ENCODE measurements at regions not wholly inside any gene's neighbourhood (a gene's known extent, or its start where the extent isn't known, plus 50 kb on each side); places are given as distances from the start of the nearest gene placed in this dataset.

DNA sequence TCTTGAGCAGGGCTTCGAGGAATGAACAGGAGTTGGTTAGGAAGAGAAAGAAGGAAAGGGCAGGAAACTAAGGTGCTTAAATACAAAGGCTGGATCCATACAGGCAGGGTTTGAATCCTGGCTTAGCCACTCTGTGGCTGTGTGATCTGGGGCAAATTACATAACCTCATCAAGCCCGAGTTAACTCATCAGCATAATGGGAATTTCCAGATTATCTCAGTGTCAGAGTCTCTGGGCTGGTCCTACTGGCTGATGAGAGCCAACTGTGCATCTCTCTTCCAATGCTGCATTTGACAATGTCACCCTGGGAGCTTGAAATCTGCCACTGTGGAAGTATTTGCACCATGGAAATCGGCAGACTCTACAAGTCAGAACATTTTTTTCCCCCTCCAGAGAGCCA, 83.8 kb upstream of the SLC6A6 start:
- no peak for DNase-seq

DNA sequence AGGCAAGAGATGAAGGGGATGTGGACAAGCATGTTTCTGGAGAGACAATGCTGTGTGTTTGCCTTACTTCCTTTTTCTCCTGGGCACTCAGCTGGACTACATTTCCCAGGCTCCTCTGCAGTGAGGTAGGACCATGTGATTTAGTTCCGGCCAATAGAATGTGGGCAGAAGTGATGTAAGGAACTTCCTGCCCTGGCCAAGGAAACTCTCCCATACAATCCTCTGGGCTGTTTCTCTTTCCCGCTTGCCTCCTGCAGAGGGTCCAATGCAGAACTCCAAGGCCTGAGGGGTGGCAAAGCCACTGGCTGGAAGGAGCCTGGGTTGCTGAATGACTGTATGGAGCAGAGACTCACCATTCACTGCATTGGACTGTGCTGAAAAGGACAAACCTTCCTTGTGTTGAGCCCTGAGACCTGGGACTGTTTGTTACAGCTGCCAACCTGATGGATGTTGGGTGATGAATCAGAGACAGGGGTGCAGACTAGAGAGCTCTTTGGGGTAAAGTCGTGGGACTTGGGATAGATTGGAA, 82.7 kb upstream of the SLC6A6 start:
- DNase-seq: no peak

DNA sequence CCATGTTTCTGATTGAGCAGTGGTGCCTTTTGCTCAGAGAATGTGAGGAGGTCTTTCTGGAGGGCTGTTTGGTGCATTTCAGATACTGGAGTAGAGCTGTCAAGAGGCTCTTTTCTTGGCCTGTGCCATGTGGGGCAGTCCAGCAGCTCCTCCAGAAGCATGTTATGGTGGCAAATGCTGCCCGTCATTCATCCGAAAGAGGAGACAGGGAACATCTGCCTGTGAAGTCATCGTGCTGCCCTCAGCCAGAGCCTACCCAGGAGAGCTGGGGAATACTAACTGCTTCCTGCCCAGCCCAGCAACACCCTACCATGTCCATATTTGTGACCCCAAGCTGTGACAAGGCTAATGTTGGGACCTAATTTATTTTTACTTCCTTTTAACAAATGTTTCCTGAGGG, 82.2 kb upstream of the SLC6A6 start:
- no peak for DNase-seq

DNA sequence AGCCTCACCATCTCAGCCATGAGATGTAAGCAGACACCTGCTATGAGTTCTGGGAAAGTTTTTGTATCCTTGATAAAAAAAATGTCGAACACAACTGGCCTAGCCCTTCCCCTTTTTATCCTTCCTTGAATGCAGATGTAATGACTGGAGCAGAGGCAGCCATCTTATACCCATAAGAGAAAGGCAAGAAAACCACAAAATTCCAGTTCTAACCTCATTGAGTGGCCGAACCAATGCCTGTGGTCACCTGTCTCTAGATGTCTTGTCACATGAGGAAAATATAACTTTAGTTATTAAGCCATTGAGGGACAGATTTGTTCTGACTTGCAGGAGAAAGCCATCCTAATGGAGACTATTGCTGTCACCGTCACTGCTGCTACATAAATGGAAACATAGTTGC, 80.4 kb upstream of the SLC6A6 start:
- DNase-seq: no peak

DNA sequence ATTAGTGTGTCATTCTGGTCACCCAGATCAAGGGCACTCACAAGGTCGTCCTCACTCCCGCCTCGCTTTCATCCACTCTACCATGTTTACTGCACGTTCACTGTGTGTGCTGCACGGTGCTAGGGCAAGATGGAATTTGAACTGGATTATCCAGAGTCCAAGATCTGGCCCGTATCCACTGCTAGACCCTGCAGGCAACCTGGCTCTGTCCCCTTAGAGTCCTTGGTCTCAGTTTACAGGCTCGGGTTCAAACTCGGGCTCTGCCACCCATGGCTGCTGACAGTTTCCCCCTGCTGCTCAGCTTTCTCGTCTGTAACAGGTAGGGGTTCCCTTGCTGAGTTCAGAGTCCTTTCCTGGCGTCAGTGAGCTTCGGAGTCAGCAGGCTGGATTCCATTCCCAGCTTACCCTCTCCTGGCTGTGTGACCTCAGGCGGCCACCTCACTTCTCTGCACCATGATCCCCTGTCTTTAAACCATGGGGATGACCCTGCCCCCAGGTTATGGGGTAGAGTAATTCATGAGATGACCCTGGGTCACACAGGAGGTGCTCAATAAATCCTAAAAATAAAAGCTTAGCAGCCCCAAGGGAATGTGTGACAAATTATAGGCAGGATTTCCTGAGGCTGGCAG, 79.6 kb upstream of the SLC6A6 start:
- DNase-seq: no peak

DNA sequence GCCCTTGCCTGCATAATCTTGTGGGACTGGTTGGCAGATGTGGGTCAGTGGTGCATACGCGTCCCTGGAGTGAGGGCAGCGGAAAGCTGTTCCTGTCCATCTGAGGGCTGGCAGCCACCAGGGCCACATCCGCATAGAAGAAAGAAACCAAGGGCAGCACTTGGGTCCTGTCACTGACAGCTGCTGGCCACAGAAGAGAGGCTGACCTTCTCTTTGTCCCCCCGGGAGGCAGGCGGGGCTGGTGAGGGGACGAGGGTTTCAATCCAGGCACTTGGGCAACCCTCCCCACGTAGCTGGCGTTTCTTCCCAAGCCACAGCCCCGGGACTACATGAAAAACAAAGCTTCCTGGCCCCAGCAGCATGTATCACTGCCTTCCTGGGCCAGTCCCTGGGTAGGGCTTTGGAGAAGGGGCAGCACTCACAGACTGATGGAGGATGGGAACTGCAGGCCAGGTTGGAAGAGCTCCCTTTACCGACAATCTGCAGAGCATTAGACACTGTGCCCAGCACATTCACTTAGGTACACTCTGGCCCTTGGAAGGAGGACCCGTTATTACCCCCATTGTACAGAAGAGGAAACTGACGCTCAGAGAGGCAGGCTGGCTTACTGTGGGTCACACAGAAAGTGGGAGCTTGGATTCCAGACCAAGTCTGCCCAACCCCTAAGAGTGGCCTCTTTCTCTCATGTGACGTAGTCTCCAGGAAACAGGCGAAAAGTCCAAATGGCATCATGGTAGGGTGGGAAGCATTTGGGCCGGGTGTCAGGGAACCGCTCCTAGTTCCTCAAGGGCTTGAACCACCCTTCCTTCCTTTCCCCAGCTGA, 78.8 kb upstream of the SLC6A6 start:
- DNase-seq: no peak

DNA sequence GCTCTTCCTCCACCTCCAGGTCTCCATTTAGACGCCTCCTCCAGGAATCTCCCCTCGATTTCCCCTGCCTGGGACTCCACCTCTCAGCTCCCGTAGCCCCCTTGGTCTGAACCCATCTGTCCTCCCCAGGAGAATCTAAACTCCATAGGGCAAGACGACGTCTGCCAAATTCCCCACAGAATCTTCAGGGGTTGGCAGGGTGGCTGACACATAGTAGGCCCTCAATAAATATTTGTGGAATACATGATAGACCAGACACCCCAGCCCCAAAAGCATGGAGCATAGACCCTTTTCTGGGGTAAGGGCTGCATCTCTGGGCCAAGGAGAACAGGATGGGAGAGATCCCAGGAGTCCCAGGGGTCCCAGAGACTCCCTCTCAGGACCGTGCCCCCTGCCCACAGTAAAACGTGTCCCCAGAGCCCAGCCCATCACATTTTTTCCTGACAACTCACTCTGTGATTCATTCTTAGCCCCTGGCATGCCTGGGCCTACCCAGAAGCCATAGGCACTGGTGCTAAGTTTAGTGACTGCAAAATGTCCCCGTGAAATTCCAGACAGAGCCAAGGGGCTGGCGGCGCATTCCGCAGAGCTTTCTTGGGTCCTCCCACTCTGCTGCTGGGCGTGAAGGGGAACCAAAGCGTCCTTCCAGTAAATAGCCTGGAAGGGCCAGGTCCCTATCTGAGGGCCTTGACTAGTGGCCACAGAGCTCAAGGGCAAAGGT, 78.0 kb upstream of the SLC6A6 start:
- no peak for DNase-seq

DNA sequence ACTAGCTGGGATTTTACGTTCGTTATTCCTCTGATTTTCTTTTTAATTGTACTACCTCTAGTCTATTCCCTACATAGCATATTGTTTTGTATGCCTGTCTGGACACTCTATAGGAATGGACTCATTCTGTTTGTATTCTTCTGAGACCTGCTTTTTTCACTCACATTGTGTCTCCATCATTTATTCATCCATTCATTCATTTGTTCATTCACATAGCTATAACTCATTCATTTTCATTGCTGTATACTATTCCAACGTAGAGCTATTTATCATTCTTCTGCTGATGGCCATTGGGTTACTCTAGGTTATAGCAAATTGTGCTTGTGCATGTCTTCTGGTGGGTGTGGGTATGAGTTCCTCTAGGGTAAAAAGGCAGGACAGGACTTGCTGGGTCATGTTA, 74.0 kb upstream of the SLC6A6 start:
- no peak for DNase-seq

DNA sequence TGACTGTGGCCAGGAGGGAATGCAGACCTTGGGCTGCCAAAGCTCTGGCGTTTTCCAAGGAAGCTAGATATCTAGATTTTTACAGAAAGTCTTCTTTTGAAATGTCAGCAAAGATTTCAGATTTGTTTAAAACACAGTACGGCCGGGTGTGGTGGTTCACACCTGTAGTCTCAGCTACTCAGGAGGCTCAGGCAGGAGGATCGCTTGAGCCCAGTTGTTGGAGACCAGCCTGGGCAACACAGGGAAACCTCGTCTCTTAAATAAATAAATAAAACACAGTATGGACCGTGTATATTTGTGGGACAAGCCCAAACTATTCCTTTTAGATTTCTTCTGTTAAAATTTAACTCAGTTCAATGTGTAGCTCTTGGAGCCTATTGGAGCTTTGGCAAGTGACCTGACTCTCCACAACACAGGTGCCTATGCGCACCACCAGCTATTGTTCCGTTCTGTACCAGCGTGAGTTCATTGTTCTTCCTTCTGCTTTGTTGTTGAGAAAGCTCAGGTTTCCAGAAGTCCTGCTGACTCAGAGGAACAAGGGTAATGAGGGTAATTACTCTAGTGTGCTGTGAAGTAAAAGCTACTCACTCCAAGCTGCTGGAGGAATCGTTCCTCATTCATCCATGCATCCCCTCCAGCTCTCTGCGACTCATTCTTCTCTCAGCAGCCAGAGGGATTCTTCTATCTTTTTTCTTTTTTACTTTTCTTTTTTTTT, 73.1 kb upstream of the SLC6A6 start:
- no peak for DNase-seq

DNA sequence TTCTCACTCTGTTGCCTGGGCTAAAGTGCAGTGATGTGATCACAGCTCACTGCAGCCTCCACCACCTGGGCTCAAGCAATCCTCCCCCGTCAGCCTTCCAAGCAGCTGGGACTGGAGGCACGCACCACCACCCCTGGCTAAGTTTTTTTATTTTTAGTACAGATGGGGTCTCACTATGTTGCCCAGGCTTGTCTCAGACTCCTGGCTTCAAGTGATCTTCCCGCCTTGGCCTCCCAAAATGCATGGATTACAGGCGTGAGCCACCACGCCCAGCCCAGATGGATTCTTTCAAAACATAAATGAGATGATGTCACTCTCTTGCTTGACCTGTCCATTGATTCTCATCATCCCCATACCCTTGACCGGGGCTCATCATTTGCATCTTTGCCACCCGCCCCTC, 72.6 kb upstream of the SLC6A6 start:
- DNase-seq: no peak

DNA sequence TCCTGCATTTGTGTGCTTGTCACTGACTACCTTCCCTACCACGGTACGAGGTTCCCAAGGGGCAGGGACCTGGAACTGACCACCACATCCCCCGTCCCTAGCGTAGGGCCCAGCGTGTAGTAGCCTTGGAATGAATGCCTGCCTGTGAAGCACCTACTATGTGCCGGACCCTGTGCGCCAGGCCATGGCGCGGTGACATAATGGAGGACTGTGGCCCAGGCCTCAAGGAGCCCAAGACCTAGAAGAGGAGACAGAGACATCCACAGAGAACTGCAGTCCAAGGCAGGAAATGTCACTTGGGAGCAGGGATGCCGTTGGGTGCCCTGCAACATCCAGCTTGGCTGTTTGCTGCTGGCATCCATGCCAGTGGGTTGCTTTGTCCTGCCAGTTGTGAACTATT, 71.9 kb upstream of the SLC6A6 start:
- DNase-seq: no peak

DNA sequence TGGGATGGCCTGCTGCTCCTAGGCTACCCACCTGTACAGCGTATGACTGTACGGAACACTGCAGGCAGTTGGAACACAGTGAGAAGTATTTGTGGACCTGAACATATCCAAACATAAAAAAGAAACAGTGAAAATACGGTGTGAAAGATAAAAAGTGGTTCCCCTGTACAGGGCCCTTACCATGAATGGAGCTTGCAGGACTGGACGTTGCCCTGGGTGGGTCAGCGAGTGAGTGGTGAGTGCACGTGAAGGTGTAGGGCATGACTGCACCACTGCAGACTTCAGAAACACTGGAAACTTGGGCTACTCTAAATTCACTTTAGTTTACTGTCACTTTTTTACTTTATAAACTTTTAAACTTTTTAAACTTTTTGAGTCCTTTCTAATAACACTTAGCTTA, 71.2 kb upstream of the SLC6A6 start:
- no peak for DNase-seq

DNA sequence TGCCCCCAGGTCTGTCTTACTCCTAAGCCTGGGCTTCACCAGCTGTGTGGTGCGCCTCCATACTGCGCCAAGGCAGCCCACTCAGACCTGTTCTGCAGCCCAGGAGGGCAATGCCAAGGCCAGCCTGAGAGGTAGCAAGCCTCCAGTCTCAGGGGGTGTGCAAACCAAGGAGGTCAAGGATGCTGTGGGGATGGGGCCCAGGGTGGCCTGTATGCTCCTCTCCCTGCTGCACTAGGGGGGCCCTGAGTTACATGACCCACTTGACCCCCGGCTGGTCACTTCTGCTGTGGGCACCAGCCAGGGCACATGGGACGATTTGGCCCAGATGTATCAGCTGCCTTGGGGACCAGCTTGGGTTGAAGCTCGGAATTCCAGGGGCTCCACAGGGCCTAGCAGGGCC, 70.0 kb upstream of the SLC6A6 start:
- no peak for DNase-seq

DNA sequence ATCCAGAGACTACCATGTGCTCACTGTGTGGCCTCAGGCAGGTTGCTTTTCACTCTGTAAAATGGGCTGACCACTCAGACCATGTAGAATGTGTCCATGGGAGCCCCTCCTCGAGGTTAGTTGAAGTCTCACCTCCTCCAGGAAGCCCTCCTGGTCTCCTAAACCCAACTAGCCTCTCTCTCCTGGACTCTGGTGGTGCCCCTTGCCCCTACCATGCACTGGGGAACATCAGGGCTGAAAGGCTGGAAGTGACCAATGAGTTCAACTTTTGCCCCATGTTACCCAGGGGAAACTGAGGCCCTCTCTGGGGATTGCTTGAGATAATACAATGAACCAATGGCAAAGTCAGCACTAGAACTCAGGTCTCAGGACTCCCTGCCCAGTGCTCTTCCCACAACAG, 69.2 kb upstream of the SLC6A6 start:
- no peak for DNase-seq

DNA sequence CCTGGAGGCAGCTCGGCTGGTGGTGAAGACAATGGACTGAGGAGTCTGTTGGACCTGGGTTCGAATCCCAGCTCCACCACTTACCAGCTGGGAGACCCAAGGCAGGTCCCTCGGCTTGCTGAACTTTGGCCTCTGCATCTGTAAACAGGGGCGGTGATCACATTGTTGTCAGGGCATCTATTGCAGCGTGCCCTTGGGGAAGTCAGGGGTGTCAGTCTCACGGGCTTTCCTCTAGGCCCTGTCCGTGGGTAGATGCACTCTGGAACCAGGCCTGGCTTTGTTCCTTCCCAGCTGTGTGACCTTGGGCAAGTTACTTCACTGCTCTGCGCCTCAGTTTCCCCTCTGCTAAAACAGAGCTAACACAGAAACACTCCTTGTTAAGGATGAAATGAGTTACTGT, 68.8 kb upstream of the SLC6A6 start:
- no peak for DNase-seq

DNA sequence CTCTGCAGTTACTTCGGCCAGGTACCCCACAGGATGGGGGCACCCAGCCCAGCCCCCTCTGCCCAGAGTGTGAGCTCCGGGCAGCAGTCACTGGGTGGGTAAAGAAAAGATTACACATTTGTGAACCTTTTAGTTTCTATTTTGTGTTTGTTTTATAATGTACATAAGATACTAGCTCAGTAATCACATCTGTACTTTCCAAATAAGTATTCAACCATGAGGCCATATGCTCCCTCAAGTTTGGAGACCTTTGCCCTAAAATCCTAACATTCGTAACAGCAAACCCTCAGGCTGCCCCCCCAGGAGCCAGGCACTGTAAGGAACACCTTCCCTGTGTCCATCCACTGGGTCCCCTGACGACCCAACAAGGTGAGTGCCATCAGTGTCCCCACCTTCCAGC, 68.3 kb upstream of the SLC6A6 start:
- DNase-seq: no peak

DNA sequence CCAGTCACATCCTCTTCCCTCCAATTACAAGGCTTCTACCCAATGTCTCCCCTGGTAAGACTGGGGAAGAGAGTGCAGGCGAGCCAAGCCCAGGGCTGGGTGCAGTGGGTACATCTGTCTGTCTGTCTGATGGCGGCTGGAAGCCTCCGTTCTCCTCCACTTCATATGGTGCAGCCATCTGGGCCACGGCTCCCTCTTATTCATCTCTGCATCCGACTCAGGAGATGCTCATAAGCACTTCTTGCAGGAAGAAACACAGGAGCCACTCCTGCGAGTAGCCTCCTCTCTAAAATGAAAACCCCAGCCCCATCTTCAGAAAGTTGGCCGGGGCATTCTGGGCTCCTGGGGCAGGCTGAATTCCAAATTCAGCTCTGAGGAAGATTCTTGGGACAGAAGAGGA, 67.5 kb upstream of the SLC6A6 start:
- no peak for DNase-seq

DNA sequence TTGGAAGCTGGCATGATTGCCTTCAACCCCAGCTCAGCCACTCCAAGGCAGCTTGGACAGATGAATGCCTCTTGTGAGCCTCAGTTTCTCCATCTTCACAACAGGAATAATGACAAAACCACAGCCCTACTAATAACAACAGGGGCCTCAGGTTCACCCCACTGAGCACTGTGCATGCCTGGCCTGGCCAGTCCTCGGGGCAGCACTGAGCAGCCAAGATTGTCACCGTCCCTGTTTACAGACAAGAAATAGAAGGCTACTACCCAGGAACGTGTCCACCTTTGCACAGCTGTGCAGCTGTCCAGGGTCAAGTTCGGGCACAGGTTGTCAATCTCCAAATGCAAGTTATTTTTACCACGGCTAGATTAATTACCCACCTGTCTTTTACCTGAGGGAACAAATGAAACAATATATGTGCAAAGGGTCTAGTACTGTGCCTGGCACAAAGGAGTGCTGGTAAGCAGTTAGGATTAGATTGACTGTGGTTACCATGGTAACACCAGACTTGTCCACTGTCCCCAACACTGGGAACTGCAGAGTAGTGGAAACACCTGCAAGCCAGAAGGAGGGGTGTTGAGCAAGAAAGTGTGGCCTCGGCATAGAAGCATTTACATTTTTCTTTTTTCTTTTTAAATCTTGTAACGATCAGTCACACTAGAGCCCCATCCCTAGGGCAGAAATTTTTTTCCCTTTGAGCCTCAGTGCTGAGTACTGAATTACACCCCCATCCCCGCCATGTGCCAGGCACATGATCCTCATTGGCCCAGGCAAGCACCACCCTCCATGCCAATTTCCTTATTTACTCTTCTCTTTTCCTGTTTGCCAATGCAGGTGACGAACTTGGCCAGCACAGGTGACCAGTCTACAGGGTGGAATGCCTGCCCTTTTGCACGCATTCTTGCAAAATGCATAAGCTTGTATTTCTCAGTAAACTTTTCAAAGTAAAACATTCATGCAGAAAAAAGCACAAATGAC, 66.3 kb upstream of the SLC6A6 start:
- no peak for DNase-seq

DNA sequence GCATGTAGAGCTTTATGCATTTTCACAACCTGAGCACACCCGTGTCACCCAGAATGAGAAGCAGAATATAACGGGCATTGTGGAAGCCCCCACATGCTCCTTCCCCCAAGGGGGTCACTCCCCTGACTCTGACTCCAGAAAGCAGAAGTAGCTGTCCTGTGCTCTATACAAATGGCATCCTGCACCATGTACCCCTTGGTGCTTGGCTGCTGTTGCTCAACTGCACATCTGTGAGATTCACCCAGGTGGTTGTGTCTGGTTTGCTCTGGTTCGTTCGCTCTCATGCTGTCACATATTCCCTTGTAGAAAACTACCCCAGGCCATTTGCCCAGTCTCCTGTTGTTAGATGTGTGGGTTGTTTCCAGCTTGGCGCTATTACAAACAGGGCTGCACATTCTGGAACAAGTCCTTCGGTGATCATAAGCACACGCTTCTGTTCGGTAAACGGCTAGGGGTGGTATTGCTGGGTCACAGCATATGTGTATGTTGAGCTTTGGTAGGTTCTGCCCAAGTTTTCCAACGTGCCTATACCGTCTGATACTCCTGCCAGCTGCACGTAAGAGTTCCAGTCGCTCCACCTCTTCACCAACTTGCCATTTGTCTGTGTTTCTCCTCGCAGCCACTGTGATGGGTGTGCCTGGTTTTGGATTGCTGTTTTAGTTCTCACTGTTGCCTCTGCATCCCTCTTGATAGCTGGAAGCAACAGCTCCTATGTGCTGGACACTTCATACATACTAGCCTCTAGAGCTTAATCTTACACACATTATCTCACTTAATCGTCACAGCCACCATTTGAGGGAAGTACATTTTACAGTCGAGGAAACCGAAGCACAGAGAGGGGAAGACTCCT, 65.4 kb upstream of the SLC6A6 start:
- DNase-seq: no peak

DNA sequence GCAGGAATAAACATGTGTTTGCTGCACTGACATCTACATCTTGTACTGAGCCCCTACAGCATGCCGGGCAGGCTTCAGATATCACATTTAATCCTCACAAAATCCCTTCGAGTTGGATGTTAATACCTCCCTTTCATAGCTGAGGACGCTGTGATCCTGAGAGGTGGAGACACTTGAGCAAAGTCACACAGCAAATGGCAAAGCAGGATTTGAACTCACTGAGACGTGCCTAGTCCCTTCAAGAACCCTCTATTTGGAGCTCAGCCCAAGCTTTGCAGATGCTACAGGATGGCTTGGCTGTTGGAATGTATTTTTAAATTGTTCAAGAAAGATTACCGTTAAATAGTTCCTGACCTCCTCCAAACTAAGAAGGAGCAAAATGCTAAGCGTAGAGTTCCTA, 64.6 kb upstream of the SLC6A6 start:
- DNase-seq: no peak

DNA sequence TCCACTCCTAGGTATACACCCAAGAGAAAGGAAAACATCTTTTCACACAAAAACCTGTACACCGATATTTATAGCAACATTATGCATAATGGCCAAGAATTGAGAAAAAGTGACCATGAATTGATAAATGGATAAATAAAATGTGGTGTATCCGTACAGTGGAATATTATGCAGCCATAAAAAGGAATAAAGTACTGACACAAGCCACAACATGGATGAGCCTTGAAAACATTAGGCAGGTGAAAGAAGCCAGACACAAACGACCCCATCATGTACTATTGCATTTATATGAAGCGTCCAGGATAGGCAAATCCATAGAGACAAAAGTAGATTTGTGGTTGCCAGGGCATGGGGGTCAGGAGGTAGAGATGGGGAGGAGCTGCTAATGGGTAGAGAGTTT, 64.2 kb upstream of the SLC6A6 start:
- no peak for DNase-seq
